Amniotic stem cell (primary cell): ENCODE measurements at regions not wholly inside any gene's neighbourhood (a gene's known extent, or its start where the extent isn't known, plus 50 kb on each side); places are given as distances from the start of the nearest gene placed in this dataset.
"Not testable (repeated sequence)": the region's sequence is repeated elsewhere in the genome, so short reads cannot be mapped to it uniquely, and the experiment has no call there.

Source experiments
- DNase-seq: peaks from one replicate; lab custom pipeline; 2025; lab: John Stamatoyannopoulos, UW

GRCh38 chr10:2920637-2921036, 146.7 kb upstream of the PFKP start:
- no peak for DNase-seq

- no peak for DNase-seq
Observed at GRCh38 chr10:2920168-2920567, 147.2 kb upstream of the PFKP start.

GRCh38 chr10:2919016-2919415, 148.3 kb upstream of the PFKP start:
- DNase-seq: no peak

GRCh38 chr10:2918489-2918888, 148.9 kb upstream of the PFKP start:
- DNase-seq: no peak

- no peak for DNase-seq
Observed at GRCh38 chr10:2917926-2918325, 149.4 kb upstream of the PFKP start.

GRCh38 chr10:2915412-2915811, 151.9 kb upstream of the PFKP start:
- no peak for DNase-seq

- DNase-seq: no peak
Observed at GRCh38 chr10:2914741-2915140, 152.6 kb upstream of the PFKP start.

GRCh38 chr10:2913474-2913873, 153.9 kb upstream of the PFKP start:
- DNase-seq: no peak

- no peak for DNase-seq
Observed at GRCh38 chr10:2910656-2911055, 156.7 kb upstream of the PFKP start.

GRCh38 chr10:2909921-2910320, 157.4 kb upstream of the PFKP start:
- no peak for DNase-seq

- no peak for DNase-seq
Observed at GRCh38 chr10:2908851-2909630, 158.3 kb upstream of the PFKP start.

GRCh38 chr10:2906974-2907373, 160.4 kb upstream of the PFKP start:
- DNase-seq: no peak

- no peak for DNase-seq
Observed at GRCh38 chr10:2905851-2906250, 161.5 kb upstream of the PFKP start.

GRCh38 chr10:2900530-2900929, 166.8 kb upstream of the PFKP start:
- DNase-seq: no peak

- DNase-seq: no peak
Observed at GRCh38 chr10:2899246-2899951, 167.9 kb upstream of the PFKP start.

- no peak for DNase-seq
Observed at GRCh38 chr10:2898509-2898860, 168.9 kb upstream of the PFKP start.

GRCh38 chr10:2897619-2898508, 169.5 kb upstream of the PFKP start:
- no peak for DNase-seq

GRCh38 chr10:2896334-2896733, 171.0 kb upstream of the PFKP start:
- DNase-seq: not testable (repeated sequence)

- DNase-seq: no peak
Observed at GRCh38 chr10:2895594-2896196, 171.7 kb upstream of the PFKP start.

GRCh38 chr10:2893991-2894390, 173.4 kb upstream of the PFKP start:
- DNase-seq: no peak

GRCh38 chr10:2893158-2893845, 174.0 kb upstream of the PFKP start:
- no peak for DNase-seq

- DNase-seq: no peak
Observed at GRCh38 chr10:2891770-2892124, 175.6 kb upstream of the PFKP start.
